ENCODE measurements at regions not wholly inside any gene's neighbourhood (a gene's known extent, or its start where the extent isn't known, plus 50 kb on each side); places are given as distances from the start of the nearest gene placed in this dataset.
"Not testable (repeated sequence)": the region's sequence is repeated elsewhere in the genome, so short reads cannot be mapped to it uniquely, and the experiment has no call there.

DNA sequence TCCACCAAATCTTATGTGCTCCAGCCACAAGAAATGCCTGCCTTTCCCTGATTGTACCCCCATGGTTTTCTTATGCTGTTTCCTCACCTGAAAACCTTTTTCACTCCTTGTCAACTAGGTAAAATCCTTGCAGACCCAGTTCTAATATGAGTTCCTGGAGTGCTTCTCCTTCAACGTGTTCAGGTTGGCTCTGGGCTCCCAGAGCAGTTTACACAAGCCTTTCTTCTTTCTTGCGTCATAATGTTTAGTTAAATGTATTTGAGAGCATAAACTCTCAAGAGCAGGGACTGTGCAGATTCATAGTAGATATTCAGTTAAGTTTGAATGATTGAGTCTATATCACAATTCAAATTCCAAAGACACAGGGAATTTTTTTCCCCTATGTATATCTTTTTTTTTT, 484.8 kb upstream of the CCDC196 start:
- no peak for DNase-seq (ENCODE audit: extremely low read depth, low read depth, low spot score)

DNA sequence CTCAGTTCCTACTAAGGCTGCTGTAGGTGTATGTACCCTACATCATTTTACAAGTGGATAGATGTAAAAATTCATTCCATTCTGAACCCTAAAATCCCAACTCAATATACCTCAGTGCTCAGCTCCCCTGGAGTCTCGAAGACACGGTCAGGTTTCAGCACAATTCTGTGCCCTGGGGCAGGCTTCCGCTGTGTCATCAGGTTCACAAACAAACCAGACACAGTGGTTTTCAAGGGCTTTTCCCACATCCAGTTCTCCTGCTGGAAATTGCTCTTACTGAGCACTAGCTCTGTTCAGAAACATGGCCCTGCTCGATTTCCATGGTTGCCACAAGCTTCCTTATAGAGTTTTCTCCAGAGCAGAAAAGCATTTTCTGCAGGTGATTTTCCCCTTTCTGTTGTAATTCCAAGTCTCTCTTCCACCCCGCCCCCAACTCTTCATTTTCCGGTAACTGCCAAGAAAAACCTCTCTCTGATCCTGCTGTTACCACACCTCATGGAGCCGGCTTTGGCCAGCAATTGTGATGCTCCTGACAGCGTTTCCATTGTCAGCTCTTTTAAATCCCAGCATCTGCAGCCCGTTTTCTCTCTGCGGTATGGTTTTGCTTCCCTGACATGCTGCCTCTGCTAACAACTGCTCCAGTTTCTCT, 483.0 kb upstream of the CCDC196 start:
- no peak for DNase-seq (ENCODE audit: extremely low read depth, low read depth, low spot score)

DNA sequence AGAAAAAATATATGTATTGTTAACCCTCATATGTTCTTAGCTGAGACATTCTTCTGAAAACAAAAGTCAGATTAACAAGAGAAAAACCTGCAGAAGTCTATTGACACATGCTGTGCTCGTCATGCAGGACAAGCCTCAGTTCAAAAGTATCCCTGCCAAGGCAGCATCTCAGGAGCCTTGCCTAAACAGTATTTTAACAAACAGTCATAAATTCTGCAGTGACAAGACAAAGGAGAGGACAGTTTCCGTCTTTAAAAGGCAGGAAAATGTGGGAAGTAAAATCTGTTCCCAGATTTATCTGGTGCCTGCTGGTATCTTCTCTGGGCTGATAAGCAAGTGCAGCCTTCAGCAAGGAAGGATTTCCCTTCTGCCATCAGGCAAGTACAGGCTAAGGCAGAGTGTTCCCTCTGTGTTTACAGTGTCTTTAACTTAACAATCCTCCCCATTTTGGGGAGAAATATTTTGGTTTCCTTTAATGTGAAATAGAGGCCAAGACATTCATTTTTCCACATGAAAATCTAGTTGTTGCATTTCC, 480.2 kb upstream of the CCDC196 start:
- no peak for DNase-seq (ENCODE audit: extremely low read depth, low read depth, low spot score)

DNA sequence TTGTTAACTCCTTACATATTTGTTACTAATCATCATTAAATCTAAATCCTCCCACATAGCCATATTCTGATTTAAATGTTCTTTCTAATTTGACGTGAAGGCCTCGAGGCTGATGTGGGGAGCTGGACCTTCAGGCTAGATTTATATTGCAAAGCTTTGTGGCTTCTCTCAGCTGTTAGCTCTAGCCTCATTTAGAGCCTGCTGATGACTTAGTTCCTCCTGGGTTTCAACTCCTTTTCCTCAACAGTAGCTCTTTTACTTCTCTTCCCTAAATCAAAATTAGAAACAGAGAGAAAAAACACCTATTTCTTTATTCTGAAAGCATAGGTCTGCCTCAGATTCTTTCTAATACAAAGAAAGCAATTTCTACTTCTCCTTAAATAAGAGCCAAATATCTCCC, 477.5 kb upstream of the CCDC196 start:
- no peak for DNase-seq (ENCODE audit: extremely low read depth, low read depth, low spot score)

DNA sequence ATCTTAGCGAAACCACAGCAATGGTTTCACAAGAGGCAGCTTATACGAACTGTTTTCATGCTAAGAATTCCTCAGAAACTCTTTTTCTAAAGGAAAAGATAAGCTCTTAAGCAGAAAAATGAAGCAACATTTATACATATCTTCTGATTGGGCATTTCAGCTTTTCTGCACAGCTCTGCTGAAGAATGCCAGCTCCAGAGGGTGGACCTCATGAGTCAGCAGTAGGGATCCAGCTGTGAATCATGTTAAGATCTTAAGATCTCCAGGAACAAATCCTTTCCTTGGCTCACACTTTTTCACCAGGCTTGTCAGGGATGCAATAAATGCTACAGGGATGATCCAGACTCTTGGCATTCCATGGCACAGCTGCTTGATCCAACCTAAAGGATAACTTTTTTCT, 477.1 kb upstream of the CCDC196 start:
- no peak for DNase-seq (ENCODE audit: extremely low read depth, low read depth, low spot score)

DNA sequence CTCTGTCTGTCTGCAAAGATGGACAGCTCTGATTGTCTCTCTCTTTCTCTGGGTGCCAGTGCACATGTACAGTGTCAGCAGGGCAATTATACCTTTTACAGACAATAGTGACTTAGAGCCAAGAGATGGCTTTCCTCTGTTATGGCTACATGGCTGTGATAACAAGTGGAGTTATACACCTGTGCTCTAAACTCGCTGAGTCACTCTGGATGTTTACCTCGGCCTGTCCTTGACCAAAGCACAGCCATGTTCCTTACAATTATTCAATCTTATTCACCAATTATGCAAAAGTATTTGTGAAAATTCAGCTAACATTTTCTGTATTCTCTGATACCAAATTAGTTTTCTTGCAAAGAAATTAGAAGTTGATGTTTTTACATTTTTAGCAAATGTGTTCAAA, 475.5 kb upstream of the CCDC196 start:
- no peak for DNase-seq (ENCODE audit: extremely low read depth, low read depth, low spot score)

DNA sequence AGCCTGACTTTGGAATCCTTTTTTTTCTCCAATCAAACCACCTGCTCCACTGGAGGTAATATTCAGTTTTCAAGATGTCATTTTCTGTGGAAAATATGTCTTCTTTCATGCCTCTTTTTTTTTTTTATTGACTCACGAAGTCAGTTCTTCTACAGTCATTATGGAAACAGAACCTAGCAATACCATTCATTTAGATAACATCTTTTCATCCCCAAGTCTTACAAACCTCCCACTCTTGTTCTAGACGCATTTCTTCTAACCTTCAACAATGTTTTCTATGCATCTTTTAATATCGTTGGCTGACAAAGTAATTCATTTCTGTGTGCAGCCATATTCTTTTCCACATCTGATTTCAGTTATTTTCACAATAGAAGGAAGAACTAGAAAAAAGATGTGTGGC, 474.3 kb upstream of the CCDC196 start:
- no peak for DNase-seq (ENCODE audit: extremely low read depth, low read depth, low spot score)

DNA sequence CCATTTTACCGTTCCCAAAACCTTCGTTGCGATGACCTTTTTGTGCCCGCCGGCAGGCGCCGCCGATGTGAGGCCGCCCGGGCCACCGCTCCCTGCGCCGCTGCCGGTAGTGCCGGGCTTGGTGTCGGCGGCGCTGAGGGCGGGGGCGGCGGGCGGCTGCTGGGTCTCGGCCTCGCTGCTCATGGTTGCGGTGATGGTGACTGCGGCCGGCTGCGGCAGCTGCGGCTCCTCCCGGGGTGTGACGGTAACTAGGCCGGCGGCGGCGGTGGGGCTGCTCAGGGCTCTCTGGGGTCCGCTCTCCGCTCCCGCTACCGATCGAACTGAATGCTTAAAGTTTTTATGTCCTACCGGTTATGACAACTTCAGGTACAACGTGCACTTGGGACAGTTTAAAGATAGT, 472.6 kb upstream of the CCDC196 start:
- not testable (repeated sequence) for DNase-seq (ENCODE audit: extremely low read depth, low read depth, low spot score)

DNA sequence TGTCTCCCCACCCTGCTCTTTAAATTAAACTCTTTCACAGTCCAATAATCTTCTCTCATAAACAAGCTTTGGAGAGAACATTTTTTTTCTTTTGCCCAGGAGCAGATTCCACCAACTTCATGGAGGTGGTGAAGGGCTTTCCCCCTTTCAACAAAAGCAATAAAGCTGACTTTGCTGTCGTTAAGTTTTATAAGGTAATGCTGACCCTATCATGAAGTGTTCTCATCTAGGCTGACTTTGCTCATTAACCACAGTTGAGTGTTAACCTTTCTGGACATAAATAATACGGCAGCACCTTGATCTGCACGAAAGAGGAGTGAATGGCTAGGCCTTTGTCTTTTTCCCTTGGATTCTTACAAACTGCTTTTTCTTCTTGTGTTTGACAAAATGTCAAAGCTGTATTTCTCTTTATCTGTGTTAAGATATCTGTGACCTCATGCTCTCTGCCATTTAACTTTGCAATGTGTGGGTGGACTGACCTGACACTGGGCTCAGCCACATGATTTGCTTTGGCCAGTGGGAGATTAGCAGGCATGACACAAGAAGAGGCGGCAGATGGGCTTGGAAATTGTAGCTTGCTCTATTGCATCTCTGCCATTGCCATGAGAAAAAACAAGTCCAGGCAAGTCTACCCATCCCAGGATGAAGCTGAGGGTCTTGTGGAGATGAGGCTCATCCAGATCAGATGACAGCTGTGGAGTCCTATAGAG, 470.9 kb upstream of the CCDC196 start:
- DNase-seq (ENCODE audit: extremely low read depth, low read depth, low spot score): no peak

DNA sequence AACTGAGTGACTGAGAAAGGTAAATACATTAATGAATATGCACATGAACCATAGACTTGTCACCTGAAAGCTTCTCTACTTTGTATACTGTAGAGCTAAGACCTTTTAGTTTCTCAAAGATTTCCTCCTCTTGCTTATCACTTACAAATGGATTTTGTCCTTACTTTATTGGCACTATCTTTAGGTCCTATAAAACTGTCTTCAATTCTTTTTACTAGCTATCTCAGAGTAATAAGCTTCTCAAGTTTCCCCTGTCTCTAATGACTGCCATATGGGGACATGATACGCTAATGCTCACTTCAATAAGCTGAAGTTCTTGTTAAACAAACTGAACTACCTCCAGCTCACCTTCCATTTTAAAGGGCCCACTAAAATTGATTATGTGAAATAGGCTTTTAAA, 468.2 kb upstream of the CCDC196 start:
- no peak for DNase-seq (ENCODE audit: extremely low read depth, low read depth, low spot score)

DNA sequence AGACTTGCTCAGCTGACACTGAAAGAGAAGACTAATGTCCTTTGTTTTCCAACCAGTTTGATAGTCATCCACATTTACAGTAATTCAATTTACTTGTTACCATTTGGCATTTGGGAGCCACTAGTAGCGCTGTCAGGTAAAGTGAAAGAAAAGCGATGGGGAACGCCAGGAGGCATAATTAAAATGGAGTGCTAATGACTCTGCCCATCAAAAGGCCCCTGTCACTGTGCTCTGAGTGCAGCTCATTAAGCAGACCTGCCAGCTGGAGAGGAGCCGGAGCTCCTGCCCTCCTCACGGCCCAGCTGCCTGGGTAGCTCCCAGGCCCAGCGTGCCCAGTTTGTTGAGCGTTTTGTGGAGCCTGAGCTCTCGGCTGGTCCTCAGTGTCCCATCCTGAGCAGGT, 463.6 kb upstream of the CCDC196 start:
- no peak for DNase-seq (ENCODE audit: extremely low read depth, low read depth, low spot score)

DNA sequence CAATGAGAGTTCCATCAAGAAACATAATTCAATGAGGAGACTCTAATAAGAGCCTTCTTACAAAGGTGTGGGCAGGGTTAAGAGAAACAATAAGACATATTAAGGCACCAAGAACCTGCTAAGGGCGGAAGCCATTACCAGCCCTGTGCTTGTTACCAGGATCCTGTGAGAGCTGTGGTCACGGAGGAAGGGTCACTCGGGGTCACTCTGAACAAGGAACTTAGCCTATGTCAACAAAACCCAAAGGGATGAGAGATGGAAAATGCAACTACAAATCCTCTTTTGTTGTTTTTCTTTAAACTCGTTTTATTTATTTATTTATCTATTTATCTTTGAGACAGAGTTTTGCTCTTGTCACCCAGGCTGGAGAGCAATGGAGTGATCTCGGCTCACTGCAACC, 460.4 kb upstream of the CCDC196 start:
- no peak for DNase-seq (ENCODE audit: extremely low read depth, low read depth, low spot score)

DNA sequence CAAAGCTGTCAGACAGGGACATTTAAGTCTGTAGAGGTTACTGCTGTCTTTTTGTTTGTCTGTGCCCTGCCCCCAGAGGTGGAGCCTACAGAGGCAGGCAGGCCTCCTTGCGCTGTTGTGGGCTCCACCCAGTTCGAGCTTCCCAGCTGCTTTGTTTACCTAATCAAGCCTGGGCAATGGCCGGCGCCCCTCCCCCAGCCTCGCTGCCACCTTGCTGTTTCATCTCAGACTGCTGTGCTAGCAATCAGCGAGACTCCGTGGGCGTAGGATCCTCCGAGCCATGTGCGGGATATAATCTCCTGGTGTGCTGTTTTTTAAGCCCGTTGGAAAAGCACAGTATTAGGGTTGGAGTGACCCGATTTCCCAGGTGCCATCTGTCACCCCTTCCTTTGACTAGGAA, 454.2 kb upstream of the CCDC196 start:
- DNase-seq (ENCODE audit: extremely low read depth, low read depth, low spot score): not testable (repeated sequence)

DNA sequence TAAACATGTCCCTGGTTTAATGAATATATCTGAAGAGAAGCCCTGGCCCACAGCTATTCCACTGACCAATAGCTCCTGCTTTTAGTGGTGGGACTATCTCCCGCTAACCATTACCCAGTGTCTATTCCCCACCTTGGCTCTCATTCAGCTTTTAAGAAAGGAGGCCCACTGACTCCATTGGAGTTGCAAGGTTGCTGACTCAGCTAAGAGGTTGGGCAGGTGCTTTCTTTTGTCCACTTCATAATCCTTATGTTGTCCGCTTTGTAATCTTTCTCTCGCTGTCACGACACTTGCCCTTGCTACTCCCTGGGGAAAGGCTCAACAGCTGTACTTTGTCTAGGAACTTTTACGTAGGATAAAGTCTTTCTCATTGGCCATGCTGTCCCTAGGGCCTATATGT, 453.4 kb upstream of the CCDC196 start:
- DNase-seq (ENCODE audit: extremely low read depth, low read depth, low spot score): no peak

DNA sequence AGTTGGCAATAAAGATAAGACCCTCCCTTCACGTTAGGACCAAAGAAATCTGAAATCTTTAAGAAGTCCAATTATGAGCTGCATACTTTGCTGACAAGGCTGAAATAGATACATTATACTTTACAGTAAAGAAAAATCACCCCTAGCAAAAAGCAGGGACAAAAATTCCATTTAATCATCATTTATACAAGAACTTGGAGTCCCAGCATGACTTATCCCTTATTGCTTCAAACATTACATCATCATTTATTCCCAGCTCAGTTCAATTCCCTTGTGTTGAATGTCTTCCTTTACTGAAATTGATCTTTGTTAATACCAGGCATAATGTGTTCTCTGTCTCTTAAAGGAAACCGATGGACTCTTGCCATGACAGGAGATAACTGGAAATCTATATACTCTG, 449.6 kb upstream of the CCDC196 start:
- no peak for DNase-seq (ENCODE audit: extremely low read depth, low read depth, low spot score)

DNA sequence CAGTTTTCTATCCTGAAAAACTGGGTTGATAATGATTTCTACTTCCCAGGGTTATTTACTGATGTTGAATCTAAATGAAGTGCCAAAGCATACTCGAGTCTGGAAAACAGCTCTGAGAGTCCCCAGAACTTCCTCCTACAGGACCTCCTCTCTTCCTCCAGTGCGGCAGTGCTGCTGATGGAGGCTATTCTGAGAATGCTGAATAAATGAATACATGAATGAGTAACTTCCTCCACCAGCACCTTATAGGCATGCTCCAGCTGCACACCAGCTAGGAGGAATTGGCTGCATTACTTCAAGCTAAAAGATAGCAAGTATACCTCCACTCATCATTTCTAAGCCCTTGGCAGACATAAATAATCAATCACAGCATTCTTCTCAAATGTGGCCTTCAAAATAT, 448.8 kb upstream of the CCDC196 start:
- DNase-seq (ENCODE audit: extremely low read depth, low read depth, low spot score): no peak

DNA sequence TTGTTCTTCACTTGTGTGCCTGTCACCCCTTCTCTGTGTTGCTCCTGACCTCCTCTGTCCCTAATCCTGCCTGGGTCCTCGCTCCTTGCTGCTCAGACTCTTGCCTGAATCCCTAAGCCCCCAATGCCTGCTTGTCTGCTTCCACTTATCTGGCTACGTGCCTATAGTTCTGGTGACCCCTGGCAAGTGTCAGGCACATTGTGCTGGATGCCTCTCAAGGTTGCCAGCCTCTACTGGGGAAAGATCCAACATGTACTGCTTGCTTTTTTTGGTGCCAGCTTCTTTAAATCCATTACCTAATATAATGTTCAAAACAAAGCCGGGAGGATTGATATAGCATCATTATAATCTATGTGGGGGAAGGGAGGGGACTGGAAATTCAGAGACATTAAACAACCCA, 448.0 kb upstream of the CCDC196 start:
- DNase-seq (ENCODE audit: extremely low read depth, low read depth, low spot score): no peak

DNA sequence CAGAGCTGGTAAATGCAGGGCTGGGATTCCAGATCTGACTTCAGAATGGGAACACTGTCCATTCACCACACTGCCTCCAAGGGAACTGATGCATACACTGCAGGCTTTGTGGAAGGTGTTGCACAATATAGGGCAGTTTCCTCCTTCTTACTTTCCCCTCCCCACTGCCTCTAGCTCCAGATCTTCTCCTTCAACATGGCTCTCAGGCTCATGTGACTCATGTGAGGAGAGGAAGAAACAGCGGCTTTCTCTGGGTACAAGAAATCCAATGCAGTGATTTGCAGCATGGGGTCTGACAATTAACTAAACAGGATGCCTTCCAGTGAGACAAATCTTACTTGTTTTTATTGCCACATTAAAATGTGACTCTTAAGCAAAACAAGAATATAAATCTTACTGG, 447.6 kb upstream of the CCDC196 start:
- no peak for DNase-seq (ENCODE audit: extremely low read depth, low read depth, low spot score)

DNA sequence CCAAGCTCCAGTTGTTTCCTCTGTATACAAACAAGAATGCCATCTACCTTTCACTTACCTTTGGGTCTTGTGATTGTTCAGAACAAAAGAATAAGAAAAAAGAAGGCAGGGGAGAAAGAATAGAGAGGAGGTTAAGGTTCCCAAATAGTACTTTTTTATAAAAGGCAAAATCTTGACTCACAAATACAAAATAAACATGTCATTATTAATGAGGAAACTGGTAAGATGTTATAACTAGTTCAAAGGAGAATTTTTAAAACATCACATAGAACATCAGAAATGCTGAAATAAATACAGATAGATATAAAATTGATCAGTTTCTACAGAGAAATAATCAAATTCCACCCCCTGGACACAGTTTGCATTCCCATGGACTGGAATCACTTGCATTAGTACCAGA, 446.7 kb upstream of the CCDC196 start:
- no peak for DNase-seq (ENCODE audit: extremely low read depth, low read depth, low spot score)

DNA sequence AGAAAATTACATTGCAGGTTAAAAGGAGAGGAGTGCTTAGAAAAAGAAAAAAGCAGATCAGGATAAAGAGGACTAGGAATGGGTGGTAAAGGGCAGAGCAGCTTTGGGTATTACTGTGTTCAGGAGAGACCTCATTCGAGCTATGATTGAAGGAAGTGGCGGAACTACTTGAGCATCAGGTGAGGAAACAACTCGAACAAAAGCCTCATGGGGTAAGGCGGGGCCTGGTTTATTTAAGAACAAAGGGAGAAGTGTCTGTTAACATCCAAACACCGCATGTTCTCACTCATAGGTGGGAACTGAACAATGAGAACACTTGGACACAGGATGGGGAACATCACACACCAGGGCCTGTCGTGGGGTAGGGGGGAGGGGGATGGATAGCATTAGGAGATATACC, 444.6 kb upstream of the CCDC196 start:
- DNase-seq (ENCODE audit: extremely low read depth, low read depth, low spot score): no peak

DNA sequence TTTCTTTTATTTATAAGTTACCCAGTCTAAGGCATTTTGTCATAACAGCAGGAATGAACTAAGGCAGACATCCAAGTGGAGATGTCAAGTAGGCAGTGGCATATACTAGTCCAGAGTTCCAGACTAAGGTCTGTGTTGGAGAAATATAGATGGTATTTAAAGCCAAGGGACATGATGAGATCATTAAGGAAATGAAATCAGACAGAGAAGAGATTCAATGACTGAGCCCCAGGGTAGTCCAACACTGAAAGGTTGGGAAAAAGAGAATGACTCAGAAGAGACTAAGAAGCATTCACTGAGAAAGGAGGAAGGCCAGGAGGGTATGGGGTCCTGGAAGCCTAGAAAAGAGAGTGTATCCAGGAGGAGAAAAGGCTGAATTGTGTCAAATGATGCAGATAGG, 442.2 kb upstream of the CCDC196 start:
- DNase-seq (ENCODE audit: extremely low read depth, low read depth, low spot score): no peak

DNA sequence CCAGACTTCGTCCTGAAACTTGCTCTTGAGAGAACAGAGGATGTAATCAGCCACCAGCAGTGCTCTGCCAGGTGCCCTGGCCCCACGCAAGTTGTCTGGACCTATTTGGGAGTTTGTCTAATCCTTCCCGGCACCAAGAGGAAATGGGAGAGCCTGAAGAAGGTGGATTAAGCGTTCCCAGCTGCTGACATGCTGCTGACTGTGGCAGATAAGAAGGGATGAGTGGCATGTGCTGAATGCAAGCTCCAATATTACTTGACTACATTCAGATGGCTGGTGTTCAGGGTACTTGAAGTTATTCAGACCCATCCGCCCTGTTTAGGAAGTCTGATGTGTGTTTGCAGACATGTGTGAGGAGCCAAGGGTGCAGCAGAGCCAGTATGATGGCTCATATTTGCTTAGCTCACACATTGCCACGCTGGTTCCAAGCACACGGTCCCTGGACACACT, 440.6 kb upstream of the CCDC196 start:
- no peak for DNase-seq (ENCODE audit: extremely low read depth, low read depth, low spot score)

DNA sequence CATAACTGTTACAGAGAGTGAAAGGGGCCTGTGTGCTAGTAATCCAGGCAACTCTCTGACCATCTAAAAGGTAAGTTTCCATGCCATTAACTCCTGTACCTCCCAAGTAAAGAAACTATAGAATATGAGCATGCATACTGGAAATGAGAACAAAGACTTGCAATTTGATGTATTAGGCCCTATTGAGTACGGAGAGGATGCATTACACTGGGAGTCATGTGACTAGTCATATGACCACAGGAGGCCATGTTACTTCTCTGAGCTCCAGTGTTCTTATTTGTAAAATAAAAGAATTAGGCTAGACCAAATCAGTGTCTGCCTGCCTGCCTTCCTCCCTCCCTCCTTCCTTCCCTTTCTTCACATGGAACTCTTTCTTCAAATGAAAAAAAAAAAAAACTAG, 440.1 kb upstream of the CCDC196 start:
- no peak for DNase-seq (ENCODE audit: extremely low read depth, low read depth, low spot score)
